Thyroid gland (tissue), 4 donors: ENCODE measurements at regions not wholly inside any gene's neighbourhood (a gene's known extent, or its start where the extent isn't known, plus 50 kb on each side); places are given as distances from the start of the nearest gene placed in this dataset.

ENCODE experiments used
- CTCF ChIP-seq, 6 experiments: fragments of 200-600 bp in 3 of 6; fragments of 450-650 bp in 3 of 6; sonication (generic) in 3 of 6; IDR thresholded peaks; one replicate each; pipeline ENCODE4 v1.5.1; 2016 to 2019; ENCODE audit warnings: antibody characterized with exemption in 6 of 6, mild to moderate bottlenecking in 2 of 6, inconsistent platforms in 1 of 6, moderate library complexity in 1 of 6
- POLR2A ChIP-seq, 2 donors: fragments of 450-650 bp; IDR thresholded peaks; one replicate each; pipeline ENCODE4 v1.6.1; 2017; ENCODE audit warnings: antibody characterized with exemption in 2 of 2, mild to moderate bottlenecking in 2 of 2, moderate library complexity in 1 of 2

GRCh38 chr5:2110934-2111462, 228.3 kb upstream of the IRX4 start:
- TF ChIP-seq CTCF (IDR thresholded peaks at IDR 0.05) (no peak), POLR2A (IDR thresholded peaks at IDR 0.05) (no peak)
